Testis (tissue), 2 donors: ENCODE measurements at regions not wholly inside any gene's neighbourhood (a gene's known extent, or its start where the extent isn't known, plus 50 kb on each side); places are given as distances from the start of the nearest gene placed in this dataset.
"Not testable (repeated sequence)": the region's sequence is repeated elsewhere in the genome, so short reads cannot be mapped to it uniquely, and the experiment has no call there.

Source experiments
- DNase-seq: peaks from one replicate; pipeline ENCODE4 v3.0.0-alpha.2; 2019
- H3K27ac ChIP-seq, 2 donors: fragments of 200-600 bp; sonication (generic); one replicate each; pipeline ENCODE4 v1.5.1; 2019
- H3K27me3 ChIP-seq: fragments of 200-600 bp; sonication (generic); one replicate; pipeline ENCODE4 v1.5.1; 2019
- H3K36me3 ChIP-seq: fragments of 200-600 bp; sonication (generic); one replicate; pipeline ENCODE4 v1.5.1; 2017; ENCODE audit warnings: low read depth; ENCODE audit errors: missing control alignments
- H3K4me1 ChIP-seq: fragments of 200-600 bp; sonication (generic); one replicate; pipeline ENCODE4 v1.5.1; 2019
- H3K4me3 ChIP-seq, 2 donors: fragments of 200-600 bp; sonication (generic); one replicate each; pipeline ENCODE4 v1.5.1; 2017 to 2019
- H3K9me3 ChIP-seq: fragments of 200-600 bp; sonication (generic); one replicate; pipeline ENCODE4 v1.5.1; 2017
- POLR2A ChIP-seq: fragments of 450-650 bp; IDR thresholded peaks from one replicate; pipeline ENCODE4 v1.6.1; 2017; ENCODE audit warnings: antibody characterized with exemption, mild to moderate bottlenecking, moderate library complexity
- WGBS, 2 donors: methylation state at CpG; one replicate each; pipeline ENCODE4 v1.1.5; 2018; 5-methylcytosine and 5-hydroxymethylcytosine counted together
- intact Hi-C: fragments of 100-400 bp; cut with DNase I; formaldehyde crosslinking; loops from one replicate; pipeline ENCODE4 v1.15.1; 2023; ENCODE audit warnings: low total_unique reads
- TF ChIP-seq, protein P1 (sequence below), 3 experiments: fragments of 450-650 bp in 2 of 3; fragments of 200-600 bp in 1 of 3; sonication (generic) in 1 of 3; IDR thresholded peaks; one replicate each; pipeline ENCODE4 v1.5.1; 2016 to 2019; ENCODE audit warnings: antibody characterized with exemption in 3 of 3, mild to moderate bottlenecking in 2 of 3, moderate library complexity in 1 of 3

DNA sequence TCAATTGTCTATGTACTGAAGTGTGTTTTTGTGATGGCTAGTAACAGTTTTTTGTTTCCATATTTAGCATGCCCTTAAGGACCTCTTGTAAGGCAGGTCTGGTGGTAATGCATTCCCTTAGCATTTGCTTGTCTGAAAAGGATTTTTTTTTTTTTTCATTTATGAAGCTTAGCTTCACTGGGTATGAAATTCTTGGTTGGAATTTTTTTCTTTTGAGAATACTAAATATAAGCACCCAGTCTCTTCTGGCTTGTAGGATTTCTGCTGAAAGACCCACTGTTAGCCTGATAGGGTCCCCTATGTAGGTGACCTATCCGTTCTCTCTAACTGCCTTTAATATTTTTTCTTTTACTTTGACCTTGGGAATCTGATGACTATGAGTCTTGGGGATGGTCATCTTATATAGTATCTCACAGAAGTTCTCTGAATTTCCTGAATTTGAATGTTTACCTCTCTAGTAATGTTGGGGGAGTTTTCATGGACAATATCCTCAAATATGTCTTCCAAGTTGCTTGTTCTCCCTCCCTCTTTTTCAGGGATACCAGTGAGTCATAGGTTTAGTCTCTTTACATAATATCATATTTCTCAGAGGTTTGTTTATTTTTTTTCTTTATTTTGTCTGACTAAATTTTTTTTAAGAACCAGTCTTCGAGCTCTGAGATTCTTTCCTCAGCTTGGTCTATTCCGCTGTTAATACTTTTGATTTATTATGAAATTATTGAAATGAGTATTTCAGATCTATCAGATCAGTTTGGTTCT is 157.1 kb upstream of the PGRMC2 start:
- H3K9me3 ChIP-seq: no peaks in the 10 kb centered on the region
- intact Hi-C loops: no loop called here
- no peak for DNase-seq
- 95 to 96% methylated on average over 3 of the region's 3 CpGs for WGBS, 2 donors
- no peaks in the 10 kb centered on the region for H3K36me3 ChIP-seq
- H3K27me3 ChIP-seq: no peaks in the 10 kb centered on the region
- H3K4me3 ChIP-seq: no peak overlapping the region
- no peaks in the 10 kb centered on the region for H3K4me1 ChIP-seq
- TF ChIP-seq POLR2A: no peak
- TF ChIP-seq, protein P1, sequence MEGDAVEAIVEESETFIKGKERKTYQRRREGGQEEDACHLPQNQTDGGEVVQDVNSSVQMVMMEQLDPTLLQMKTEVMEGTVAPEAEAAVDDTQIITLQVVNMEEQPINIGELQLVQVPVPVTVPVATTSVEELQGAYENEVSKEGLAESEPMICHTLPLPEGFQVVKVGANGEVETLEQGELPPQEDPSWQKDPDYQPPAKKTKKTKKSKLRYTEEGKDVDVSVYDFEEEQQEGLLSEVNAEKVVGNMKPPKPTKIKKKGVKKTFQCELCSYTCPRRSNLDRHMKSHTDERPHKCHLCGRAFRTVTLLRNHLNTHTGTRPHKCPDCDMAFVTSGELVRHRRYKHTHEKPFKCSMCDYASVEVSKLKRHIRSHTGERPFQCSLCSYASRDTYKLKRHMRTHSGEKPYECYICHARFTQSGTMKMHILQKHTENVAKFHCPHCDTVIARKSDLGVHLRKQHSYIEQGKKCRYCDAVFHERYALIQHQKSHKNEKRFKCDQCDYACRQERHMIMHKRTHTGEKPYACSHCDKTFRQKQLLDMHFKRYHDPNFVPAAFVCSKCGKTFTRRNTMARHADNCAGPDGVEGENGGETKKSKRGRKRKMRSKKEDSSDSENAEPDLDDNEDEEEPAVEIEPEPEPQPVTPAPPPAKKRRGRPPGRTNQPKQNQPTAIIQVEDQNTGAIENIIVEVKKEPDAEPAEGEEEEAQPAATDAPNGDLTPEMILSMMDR (IDR thresholded peaks at IDR 0.05): no peak
- no peak overlapping the region for H3K27ac ChIP-seq

DNA sequence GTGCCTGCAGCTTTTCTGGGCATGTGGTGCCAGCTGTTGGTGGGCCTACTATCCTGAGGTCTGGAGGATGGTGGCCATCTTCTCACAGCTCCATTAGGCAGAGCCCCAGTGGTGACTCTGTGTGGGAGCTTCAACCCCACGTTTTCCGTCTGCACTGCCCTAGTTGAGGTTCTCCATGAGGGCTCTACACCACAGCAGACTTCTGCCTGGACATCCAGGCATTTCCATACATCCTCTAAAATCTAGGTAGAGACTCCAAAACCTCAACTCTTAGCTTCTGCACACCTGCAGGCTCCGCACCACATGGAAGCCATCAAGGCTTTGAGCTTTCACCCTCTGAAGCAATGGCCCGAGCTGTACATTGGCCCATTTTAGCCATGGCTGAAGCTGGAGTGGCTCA is 153.3 kb upstream of the PGRMC2 start:
- WGBS, 2 donors: 88 to 92% methylated on average over 3 to 4 of the region's 4 CpGs
- Histone ChIP-seq H3K9me3 (no peaks in the 10 kb centered on the region), H3K27me3 (no peaks in the 10 kb centered on the region), H3K4me3 (no peak overlapping the region), H3K4me1 (no peaks in the 10 kb centered on the region), H3K27ac (no peak overlapping the region), H3K36me3 (no peaks in the 10 kb centered on the region)
- intact Hi-C loops: no loop called here
- TF ChIP-seq, protein P1 (IDR thresholded peaks at IDR 0.05): no peak
- TF ChIP-seq POLR2A: no peak
- no peak for DNase-seq

DNA sequence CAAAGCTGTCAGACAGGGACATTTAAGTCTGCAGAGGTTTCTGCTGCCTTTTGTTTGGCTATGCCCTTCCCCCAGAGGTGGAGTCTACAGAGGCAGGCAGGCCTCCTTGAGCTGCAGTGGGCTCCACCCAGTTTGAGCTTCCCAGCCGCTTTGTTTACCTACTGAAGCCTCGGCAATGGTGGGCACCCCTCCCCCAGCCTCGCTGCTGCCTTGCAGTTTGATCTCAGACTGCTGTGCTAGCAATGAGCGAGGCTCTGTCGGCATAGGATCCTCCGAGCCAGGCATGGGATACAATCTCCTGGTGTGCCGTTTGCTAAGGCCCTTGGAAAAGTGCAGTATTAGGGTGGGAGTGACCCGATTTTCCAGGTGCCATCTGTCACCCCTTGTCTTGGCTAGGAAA is 149.4 kb upstream of the PGRMC2 start:
- H3K4me3 ChIP-seq, H3K27ac ChIP-seq, DNase-seq, H3K27me3 ChIP-seq, H3K36me3 ChIP-seq, H3K9me3 ChIP-seq, H3K4me1 ChIP-seq, intact Hi-C loops: not testable (repeated sequence)
- WGBS, 2 donors: 60 to 94% methylated on average over 1 to 8 of the region's 8 CpGs

DNA sequence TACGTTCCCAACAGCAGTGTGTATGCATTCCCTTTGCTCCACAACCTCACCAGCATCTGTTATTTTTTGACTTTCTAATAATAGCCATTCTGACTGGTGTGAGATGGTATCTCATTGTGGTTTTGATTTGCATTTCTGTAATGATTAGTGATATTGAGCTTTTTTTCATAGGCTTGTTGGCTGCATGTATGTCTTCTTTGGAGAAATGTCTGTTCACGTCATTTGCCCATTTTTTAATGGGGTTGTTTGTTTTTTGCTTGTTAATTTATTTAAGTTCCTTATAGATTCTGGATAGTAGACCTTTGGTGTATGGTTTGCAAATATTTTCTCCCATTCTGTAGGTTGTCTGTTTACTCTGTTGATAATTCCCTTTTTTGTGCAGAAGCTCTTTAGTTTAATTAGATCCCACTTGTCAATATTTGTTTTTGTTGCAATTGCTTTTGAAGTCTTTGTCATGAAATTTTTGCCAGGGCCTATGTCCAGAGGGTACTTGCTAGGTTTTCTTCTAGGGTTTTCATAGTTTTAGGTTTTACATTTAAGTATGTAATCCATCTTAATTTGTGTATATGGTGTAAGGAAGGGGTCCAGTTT is 141.5 kb upstream of the PGRMC2 start:
- H3K4me1 ChIP-seq, H3K36me3 ChIP-seq, DNase-seq, H3K27me3 ChIP-seq, intact Hi-C loops, H3K9me3 ChIP-seq, H3K27ac ChIP-seq, H3K4me3 ChIP-seq: not testable (repeated sequence)
- 87 to 100% methylated on average over 2 of the region's 2 CpGs for WGBS, 2 donors

DNA sequence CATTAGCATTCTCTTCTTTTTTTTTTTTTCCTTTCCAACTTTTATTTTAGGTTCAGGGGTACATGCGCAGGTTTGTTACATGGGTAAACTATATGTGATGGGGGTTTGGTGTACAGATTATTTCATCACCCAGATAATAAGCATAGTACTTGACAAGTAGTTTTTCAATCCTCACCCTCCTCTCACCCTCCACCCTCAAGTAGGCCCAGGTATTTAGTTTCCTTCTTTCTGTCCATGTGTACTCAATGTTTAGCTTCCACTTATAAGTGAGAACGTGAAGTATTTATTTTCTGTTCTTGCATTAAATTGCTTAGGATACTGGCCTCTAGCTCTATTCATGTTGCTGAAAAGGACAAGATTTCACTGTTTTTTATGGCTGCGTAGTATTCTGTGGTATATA is 140.8 kb upstream of the PGRMC2 start:
- Histone ChIP-seq H3K27me3 (no peaks in the 10 kb centered on the region), H3K36me3 (no peaks in the 10 kb centered on the region), H3K4me3 (peak overlapping the region in 1 of 2 donors; percentile 26), H3K9me3 (no peaks in the 10 kb centered on the region), H3K4me1 (peaks cover 9% of the 10 kb centered on the region), H3K27ac (no peak overlapping the region)
- WGBS, 2 donors: 98% methylated on average over 3 of the region's 3 CpGs
- TF ChIP-seq, protein P1 (IDR thresholded peaks at IDR 0.05): no peak
- no peak for TF ChIP-seq POLR2A
- intact Hi-C loops: no loop called here
- no peak for DNase-seq
